GM19238 (cell line): ENCODE measurements at regions not wholly inside any gene's neighbourhood (a gene's known extent, or its start where the extent isn't known, plus 50 kb on each side); places are given as distances from the start of the nearest gene placed in this dataset.
"Not testable (repeated sequence)": the region's sequence is repeated elsewhere in the genome, so short reads cannot be mapped to it uniquely, and the experiment has no call there.

Experiments used
- DNase-seq: peaks from one replicate; pipeline ENCODE4 v3.0.0; 2011; ENCODE audit warnings: low spot score; ENCODE audit not compliant: insufficient read length

GRCh38 chr18:60067426-60068210, 167.8 kb downstream of the PMAIP1 start:
- DNase-seq, result no peak

GRCh38 chr18:60066219-60066975, 166.6 kb downstream of the PMAIP1 start:
- DNase-seq, result no peak

- DNase-seq, result no peak
Observed at GRCh38 chr18:60064271-60064670, 164.5 kb downstream of the PMAIP1 start.

GRCh38 chr18:60062831-60063230, 163.0 kb downstream of the PMAIP1 start:
- DNase-seq, result not testable (repeated sequence)

GRCh38 chr18:60062396-60062795, 162.6 kb downstream of the PMAIP1 start:
- no peak for DNase-seq

- DNase-seq, result no peak
Observed at GRCh38 chr18:60060578-60060977, 160.8 kb downstream of the PMAIP1 start.

GRCh38 chr18:60060026-60060425, 160.2 kb downstream of the PMAIP1 start:
- DNase-seq, result no peak

GRCh38 chr18:60059216-60059615, 159.4 kb downstream of the PMAIP1 start:
- no peak for DNase-seq

- no peak for DNase-seq
Observed at GRCh38 chr18:60053747-60054304, 154.0 kb downstream of the PMAIP1 start.

- no peak for DNase-seq
Observed at GRCh38 chr18:60050821-60051220, 151.0 kb downstream of the PMAIP1 start.

GRCh38 chr18:60049172-60049571, 149.4 kb downstream of the PMAIP1 start:
- no peak for DNase-seq

GRCh38 chr18:60047556-60047955, 147.8 kb downstream of the PMAIP1 start:
- DNase-seq, result no peak

GRCh38 chr18:60044290-60045006, 144.7 kb downstream of the PMAIP1 start:
- DNase-seq, result no peak

GRCh38 chr18:60040971-60041370, 141.2 kb downstream of the PMAIP1 start:
- no peak for DNase-seq

- no peak for DNase-seq
Observed at GRCh38 chr18:60038731-60039130, 138.9 kb downstream of the PMAIP1 start.

GRCh38 chr18:60027397-60027796, 127.6 kb downstream of the PMAIP1 start:
- DNase-seq, result no peak

GRCh38 chr18:60024857-60025256, 125.1 kb downstream of the PMAIP1 start:
- no peak for DNase-seq

GRCh38 chr18:60024345-60024744, 124.5 kb downstream of the PMAIP1 start:
- DNase-seq, result no peak

- no peak for DNase-seq
Observed at GRCh38 chr18:60022671-60023276, 123.0 kb downstream of the PMAIP1 start.

- DNase-seq, result no peak
Observed at GRCh38 chr18:60021556-60021955, 121.8 kb downstream of the PMAIP1 start.
